Spinal cord (tissue), 9 donors: ENCODE measurements at regions not wholly inside any gene's neighbourhood (a gene's known extent, or its start where the extent isn't known, plus 50 kb on each side); places are given as distances from the start of the nearest gene placed in this dataset.
A peak's percentile ranks its signal among the peaks of the same experiment; 100 is the strongest.

Source experiments
- DNase-seq, 6 donors: peaks; one replicate each; pipeline versions ENCODE4 v3.0.0 to v3.0.0-alpha.2; 2013 to 2015; ENCODE audit warnings: low spot score in 6 of 6, low read depth in 4 of 6
- H3K27ac ChIP-seq: one replicate; pipeline ENCODE4 v1.5.1; 2013; ENCODE audit warnings: low read depth, low read length, control low read depth
- H3K27me3 ChIP-seq: one replicate; pipeline ENCODE4 v1.6.1; 2013; ENCODE audit warnings: low read length; ENCODE audit not compliant: control insufficient read depth, insufficient read depth
- H3K36me3 ChIP-seq: one replicate; pipeline ENCODE4 v1.6.1; 2013; ENCODE audit warnings: low read length; ENCODE audit not compliant: control insufficient read depth, insufficient read depth
- H3K4me1 ChIP-seq: one replicate; pipeline ENCODE4 v1.6.1; 2013; ENCODE audit warnings: low read length; ENCODE audit not compliant: control insufficient read depth, insufficient read depth
- H3K4me3 ChIP-seq: one replicate; pipeline ENCODE4 v1.5.1; 2013; ENCODE audit warnings: low read depth, low read length, control low read depth
- H3K9me3 ChIP-seq: one replicate; pipeline ENCODE4 v1.6.1; 2013; ENCODE audit warnings: low read length; ENCODE audit not compliant: control insufficient read depth, insufficient read depth
- WGBS: methylation state at CpG from one replicate; pipeline ENCODE4 v1.1.5; 2013; ENCODE audit warnings: missing lambda C conversion rate; ENCODE audit not compliant: insufficient coverage; 5-methylcytosine and 5-hydroxymethylcytosine counted together
- donor health status: healthy.

GRCh38 chr10:21195252-21195651 is 298.1 kb upstream of the NEBL start:
- Histone ChIP-seq H3K4me3 (no peak overlapping the region), H3K27ac (no peak overlapping the region), H3K4me1 (no peaks in the 10 kb centered on the region), H3K36me3 (no peaks in the 10 kb centered on the region), H3K27me3 (no peaks in the 10 kb centered on the region), H3K9me3 (peaks cover 2% of the 10 kb centered on the region)
- WGBS: 83% methylated on average over 1 of the region's 1 CpG
- no peak for DNase-seq

GRCh38 chr10:21194510-21194993 is 297.4 kb upstream of the NEBL start:
- H3K4me1 ChIP-seq: no peaks in the 10 kb centered on the region
- peak in 3 of 6 donors; percentile 44 to 66 (median 64) for DNase-seq
- H3K36me3 ChIP-seq: no peaks in the 10 kb centered on the region
- WGBS: no CpG with 5 or more reads among the region's 5 CpGs
- peaks cover 2% of the 10 kb centered on the region for H3K9me3 ChIP-seq
- H3K27me3 ChIP-seq: no peaks in the 10 kb centered on the region
- H3K4me3 ChIP-seq: no peak overlapping the region
- no peak overlapping the region for H3K27ac ChIP-seq

- Histone ChIP-seq H3K4me3 (no peak overlapping the region), H3K27me3 (no peaks in the 10 kb centered on the region), H3K36me3 (no peaks in the 10 kb centered on the region), H3K9me3 (peaks cover 2% of the 10 kb centered on the region), H3K27ac (no peak overlapping the region), H3K4me1 (no peaks in the 10 kb centered on the region)
- 81% methylated on average over 2 of the region's 3 CpGs for WGBS
- DNase-seq: peak in 1 of 6 donors; percentile 56
Measured at GRCh38 chr10:21193196-21193595, 296.1 kb upstream of the NEBL start.

- no peaks in the 10 kb centered on the region for H3K36me3 ChIP-seq
Measured at GRCh38 chr10:21191512-21191911, 294.4 kb upstream of the NEBL start.

GRCh38 chr10:21184984-21185383 is 287.9 kb upstream of the NEBL start:
- no peaks in the 10 kb centered on the region for H3K36me3 ChIP-seq
- WGBS: 45% methylated on average over 1 of the region's 2 CpGs
- H3K4me3 ChIP-seq: no peak overlapping the region
- H3K9me3 ChIP-seq: no peaks in the 10 kb centered on the region
- no peaks in the 10 kb centered on the region for H3K4me1 ChIP-seq
- H3K27me3 ChIP-seq: no peaks in the 10 kb centered on the region
- no peak overlapping the region for H3K27ac ChIP-seq
- DNase-seq: no peak

More at GRCh38 chr10:21191512-21191911, 294.4 kb upstream of the NEBL start:
- Histone ChIP-seq H3K4me3 (no peak overlapping the region), H3K27me3 (no peaks in the 10 kb centered on the region), H3K4me1 (no peaks in the 10 kb centered on the region), H3K9me3 (no peaks in the 10 kb centered on the region), H3K27ac (no peak overlapping the region)
- 78% methylated on average over 1 of the region's 2 CpGs for WGBS
- DNase-seq: no peak

GRCh38 chr10:21184216-21184615 is 287.1 kb upstream of the NEBL start:
- DNase-seq: no peak
- no peaks in the 10 kb centered on the region for H3K9me3 ChIP-seq
- no peaks in the 10 kb centered on the region for H3K36me3 ChIP-seq
- H3K27me3 ChIP-seq: no peaks in the 10 kb centered on the region
- H3K27ac ChIP-seq: no peak overlapping the region
- WGBS: no CpG with 5 or more reads among the region's 2 CpGs
- H3K4me1 ChIP-seq: no peaks in the 10 kb centered on the region
- no peak overlapping the region for H3K4me3 ChIP-seq

- Histone ChIP-seq H3K9me3 (no peaks in the 10 kb centered on the region), H3K27ac (no peak overlapping the region), H3K4me3 (no peak overlapping the region), H3K4me1 (no peaks in the 10 kb centered on the region), H3K36me3 (no peaks in the 10 kb centered on the region), H3K27me3 (no peaks in the 10 kb centered on the region)
- WGBS: 89% methylated on average over 4 of the region's 5 CpGs
- DNase-seq: no peak
Measured at GRCh38 chr10:21183025-21183424, 285.9 kb upstream of the NEBL start.

GRCh38 chr10:21181451-21181850 is 284.3 kb upstream of the NEBL start:
- Histone ChIP-seq H3K9me3 (no peaks in the 10 kb centered on the region), H3K27ac (no peak overlapping the region), H3K4me1 (no peaks in the 10 kb centered on the region), H3K27me3 (no peaks in the 10 kb centered on the region), H3K36me3 (no peaks in the 10 kb centered on the region), H3K4me3 (no peak overlapping the region)
- no peak for DNase-seq
- WGBS: 68% methylated on average over 7 of the region's 7 CpGs

GRCh38 chr10:21180604-21181003 is 283.5 kb upstream of the NEBL start:
- no peak overlapping the region for H3K4me3 ChIP-seq
- DNase-seq: no peak
- no peaks in the 10 kb centered on the region for H3K36me3 ChIP-seq
- H3K4me1 ChIP-seq: no peaks in the 10 kb centered on the region
- H3K27me3 ChIP-seq: no peaks in the 10 kb centered on the region
- no peaks in the 10 kb centered on the region for H3K9me3 ChIP-seq
- no peak overlapping the region for H3K27ac ChIP-seq

GRCh38 chr10:21176934-21177480 is 279.9 kb upstream of the NEBL start:
- 83% methylated on average over 5 of the region's 6 CpGs for WGBS
- H3K9me3 ChIP-seq: no peaks in the 10 kb centered on the region
- H3K36me3 ChIP-seq: no peaks in the 10 kb centered on the region
- H3K4me1 ChIP-seq: peaks cover 10% of the 10 kb centered on the region
- H3K4me3 ChIP-seq: no peak overlapping the region
- no peaks in the 10 kb centered on the region for H3K27me3 ChIP-seq
- DNase-seq: no peak
- no peak overlapping the region for H3K27ac ChIP-seq
